ENCODE measurements at regions not wholly inside any gene's neighbourhood (a gene's known extent, or its start where the extent isn't known, plus 50 kb on each side); places are given as distances from the start of the nearest gene placed in this dataset.

DNA sequence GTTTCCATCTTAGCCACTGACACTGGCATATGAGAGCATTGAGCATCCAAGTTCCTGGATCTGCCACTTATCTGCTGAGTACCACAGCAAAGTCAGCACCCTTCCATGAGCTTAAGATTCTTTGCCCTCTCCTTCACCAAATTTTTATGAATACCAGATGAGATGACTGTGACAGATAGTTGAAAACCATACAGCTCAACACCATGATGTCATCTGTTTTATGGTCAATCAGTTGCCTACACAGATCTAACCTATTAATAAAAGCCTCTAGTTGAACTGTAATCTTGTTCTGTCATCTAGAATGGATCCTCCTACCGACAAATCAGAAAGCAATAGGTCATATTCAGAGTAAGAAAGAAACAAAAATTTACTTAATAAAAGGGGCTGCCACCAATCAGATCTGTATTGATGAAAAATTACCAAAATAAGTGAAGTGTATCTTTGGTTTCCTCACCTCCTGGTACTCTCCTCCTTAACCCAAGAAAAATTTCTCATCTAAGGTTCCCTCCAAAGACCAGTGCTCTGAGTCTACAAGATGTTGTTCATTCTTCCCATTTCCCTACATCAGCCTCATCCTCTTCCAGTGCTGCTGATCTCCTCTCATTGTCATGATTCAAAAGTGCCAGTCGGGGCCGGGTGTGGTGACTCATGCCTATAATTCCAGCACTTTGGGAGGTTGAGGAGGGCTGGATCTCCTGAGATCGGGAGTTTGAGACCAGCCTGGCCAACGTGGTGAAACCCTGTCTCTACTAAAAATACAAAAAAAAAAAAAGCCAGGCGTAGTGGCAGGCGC is 138.8 kb upstream of the CTTNBP2NL start:
- no peak for TF ChIP-seq CREM (IDR thresholded peaks at IDR 0.05; ENCODE audit: low read depth)
- TF ChIP-seq, protein P1, sequence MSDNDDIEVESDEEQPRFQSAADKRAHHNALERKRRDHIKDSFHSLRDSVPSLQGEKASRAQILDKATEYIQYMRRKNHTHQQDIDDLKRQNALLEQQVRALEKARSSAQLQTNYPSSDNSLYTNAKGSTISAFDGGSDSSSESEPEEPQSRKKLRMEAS (IDR thresholded peaks at IDR 0.05; ENCODE audit: low read depth, low read length) = no peak
- TF ChIP-seq POLR2A (IDR thresholded peaks at IDR 0.05; ENCODE audit: low read depth, low read length) = no peak
- TF ChIP-seq, protein P2, sequence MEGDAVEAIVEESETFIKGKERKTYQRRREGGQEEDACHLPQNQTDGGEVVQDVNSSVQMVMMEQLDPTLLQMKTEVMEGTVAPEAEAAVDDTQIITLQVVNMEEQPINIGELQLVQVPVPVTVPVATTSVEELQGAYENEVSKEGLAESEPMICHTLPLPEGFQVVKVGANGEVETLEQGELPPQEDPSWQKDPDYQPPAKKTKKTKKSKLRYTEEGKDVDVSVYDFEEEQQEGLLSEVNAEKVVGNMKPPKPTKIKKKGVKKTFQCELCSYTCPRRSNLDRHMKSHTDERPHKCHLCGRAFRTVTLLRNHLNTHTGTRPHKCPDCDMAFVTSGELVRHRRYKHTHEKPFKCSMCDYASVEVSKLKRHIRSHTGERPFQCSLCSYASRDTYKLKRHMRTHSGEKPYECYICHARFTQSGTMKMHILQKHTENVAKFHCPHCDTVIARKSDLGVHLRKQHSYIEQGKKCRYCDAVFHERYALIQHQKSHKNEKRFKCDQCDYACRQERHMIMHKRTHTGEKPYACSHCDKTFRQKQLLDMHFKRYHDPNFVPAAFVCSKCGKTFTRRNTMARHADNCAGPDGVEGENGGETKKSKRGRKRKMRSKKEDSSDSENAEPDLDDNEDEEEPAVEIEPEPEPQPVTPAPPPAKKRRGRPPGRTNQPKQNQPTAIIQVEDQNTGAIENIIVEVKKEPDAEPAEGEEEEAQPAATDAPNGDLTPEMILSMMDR (IDR thresholded peaks at IDR 0.05 in 2 of 3, conservative IDR thresholded peaks at IDR 0.05 in 1 of 3; ENCODE audit: control insufficient read depth in 2 of 3, extremely low read depth in 1 of 3, insufficient read depth in 1 of 3, low read depth in 3 of 3, low read length in 3 of 3) = no peak
- TF ChIP-seq, protein P3, sequence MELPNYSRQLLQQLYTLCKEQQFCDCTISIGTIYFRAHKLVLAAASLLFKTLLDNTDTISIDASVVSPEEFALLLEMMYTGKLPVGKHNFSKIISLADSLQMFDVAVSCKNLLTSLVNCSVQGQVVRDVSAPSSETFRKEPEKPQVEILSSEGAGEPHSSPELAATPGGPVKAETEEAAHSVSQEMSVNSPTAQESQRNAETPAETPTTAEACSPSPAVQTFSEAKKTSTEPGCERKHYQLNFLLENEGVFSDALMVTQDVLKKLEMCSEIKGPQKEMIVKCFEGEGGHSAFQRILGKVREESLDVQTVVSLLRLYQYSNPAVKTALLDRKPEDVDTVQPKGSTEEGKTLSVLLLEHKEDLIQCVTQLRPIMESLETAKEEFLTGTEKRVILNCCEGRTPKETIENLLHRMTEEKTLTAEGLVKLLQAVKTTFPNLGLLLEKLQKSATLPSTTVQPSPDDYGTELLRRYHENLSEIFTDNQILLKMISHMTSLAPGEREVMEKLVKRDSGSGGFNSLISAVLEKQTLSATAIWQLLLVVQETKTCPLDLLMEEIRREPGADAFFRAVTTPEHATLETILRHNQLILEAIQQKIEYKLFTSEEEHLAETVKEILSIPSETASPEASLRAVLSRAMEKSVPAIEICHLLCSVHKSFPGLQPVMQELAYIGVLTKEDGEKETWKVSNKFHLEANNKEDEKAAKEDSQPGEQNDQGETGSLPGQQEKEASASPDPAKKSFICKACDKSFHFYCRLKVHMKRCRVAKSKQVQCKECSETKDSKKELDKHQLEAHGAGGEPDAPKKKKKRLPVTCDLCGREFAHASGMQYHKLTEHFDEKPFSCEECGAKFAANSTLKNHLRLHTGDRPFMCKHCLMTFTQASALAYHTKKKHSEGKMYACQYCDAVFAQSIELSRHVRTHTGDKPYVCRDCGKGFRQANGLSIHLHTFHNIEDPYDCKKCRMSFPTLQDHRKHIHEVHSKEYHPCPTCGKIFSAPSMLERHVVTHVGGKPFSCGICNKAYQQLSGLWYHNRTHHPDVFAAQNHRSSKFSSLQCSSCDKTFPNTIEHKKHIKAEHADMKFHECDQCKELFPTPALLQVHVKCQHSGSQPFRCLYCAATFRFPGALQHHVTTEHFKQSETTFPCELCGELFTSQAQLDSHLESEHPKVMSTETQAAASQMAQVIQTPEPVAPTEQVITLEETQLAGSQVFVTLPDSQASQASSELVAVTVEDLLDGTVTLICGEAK (IDR thresholded peaks at IDR 0.05; ENCODE audit: borderline replicate concordance) = no peak
- no peak for TF ChIP-seq EP300 (IDR thresholded peaks at IDR 0.05; ENCODE audit: borderline replicate concordance in 1 of 2, control insufficient read depth in 1 of 2, low read depth in 2 of 2, low read length in 2 of 2)
- no peak for TF ChIP-seq NFIC (IDR thresholded peaks at IDR 0.05; ENCODE audit: low read depth, low read length)
- TF ChIP-seq NR2C2 (IDR thresholded peaks at IDR 0.05; ENCODE audit: borderline replicate concordance, control insufficient read depth, insufficient read length, low read depth) = no peak
- TF ChIP-seq MTA2 (IDR thresholded peaks at IDR 0.05; ENCODE audit: low read depth) = no peak
- TF ChIP-seq YY1 (IDR thresholded peaks at IDR 0.05; ENCODE audit: low read depth, low read length) = no peak
- TF ChIP-seq POU2F2 (IDR thresholded peaks at IDR 0.05; ENCODE audit: borderline replicate concordance, low read depth, low read length) = no peak
- no peak for TF ChIP-seq SMAD1 (IDR thresholded peaks at IDR 0.05; ENCODE audit: low read depth, partially characterized antibody)
- no peak for TF ChIP-seq SUZ12 (IDR thresholded peaks at IDR 0.05; ENCODE audit: unreplicated experiment)
- no peak for TF ChIP-seq HDGF (IDR thresholded peaks at IDR 0.05)

Data from GM12878 (cell line).